GM12878 (cell line): ENCODE measurements at regions not wholly inside any gene's neighbourhood (a gene's known extent, or its start where the extent isn't known, plus 50 kb on each side); places are given as distances from the start of the nearest gene placed in this dataset.

Source experiments
- BMI1 ChIP-seq: fragments of 450-650 bp; IDR thresholded peaks from 2 replicates; pipeline ENCODE4 v1.6.1; 2016; ENCODE audit warnings: mild to moderate bottlenecking, moderate library complexity, borderline replicate concordance
- EGR1 ChIP-seq, 2 experiments: IDR thresholded peaks; 1 replicate in 1 of 2; 2 replicates in 1 of 2; pipeline ENCODE4 v1.6.1; 2011 to 2012; ENCODE audit warnings: low read depth in 2 of 2, low read length in 2 of 2, borderline replicate concordance in 1 of 2, mild to moderate bottlenecking in 1 of 2, moderate library complexity in 1 of 2
- EZH2 ChIP-seq: IDR thresholded peaks from 2 replicates; pipeline ENCODE4 v1.6.1; 2012; ENCODE audit warnings: low read depth, mild to moderate bottlenecking, control low read depth, inconsistent platforms, low read length, borderline replicate concordance; ENCODE audit not compliant: control insufficient read depth
- NFYB ChIP-seq: IDR thresholded peaks from 2 replicates; pipeline ENCODE4 v1.6.1; 2011; ENCODE audit warnings: low read depth, mild to moderate bottlenecking, low read length, improper control_type of control experiment, moderate library complexity; ENCODE audit not compliant: insufficient read depth
- PAX5 ChIP-seq: IDR thresholded peaks from 2 replicates; pipeline ENCODE4 v1.6.1; 2011; ENCODE audit warnings: low read depth, low read length, borderline replicate concordance
- POLR2AphosphoS5 ChIP-seq: IDR thresholded peaks from 2 replicates; pipeline ENCODE4 v1.6.1; 2011; ENCODE audit warnings: mild to moderate bottlenecking, low read length, inconsistent platforms
- SMAD1 ChIP-seq: fragments of 450-650 bp; IDR thresholded peaks from 2 replicates; pipeline ENCODE4 v1.6.1; 2018; ENCODE audit warnings: mild to moderate bottlenecking, low read depth; ENCODE audit not compliant: partially characterized antibody
- SMC3 ChIP-seq: IDR thresholded peaks from 2 replicates; pipeline ENCODE4 v1.6.1; 2011; ENCODE audit warnings: low read length, improper control_type of control experiment, borderline replicate concordance
- SP1 ChIP-seq: IDR thresholded peaks from one replicate; pipeline ENCODE4 v1.6.1; 2011; ENCODE audit warnings: low read depth, low read length
- STAT3 ChIP-seq: IDR thresholded peaks from 2 replicates; pipeline ENCODE4 v1.6.1; 2011; ENCODE audit warnings: low read depth, low read length, improper control_type of control experiment
- TAF1 ChIP-seq: IDR thresholded peaks from 2 replicates; pipeline ENCODE4 v1.6.1; 2011; ENCODE audit warnings: mild to moderate bottlenecking, low read depth, low read length, borderline replicate concordance
- TCF12 ChIP-seq: IDR thresholded peaks from 2 replicates; pipeline ENCODE4 v1.6.1; 2011; ENCODE audit warnings: low read depth, mild to moderate bottlenecking, low read length
- TF ChIP-seq, protein P1 (sequence below), 3 experiments: IDR thresholded peaks in 2 of 3; conservative IDR thresholded peaks in 1 of 3; 2 replicates each; pipeline ENCODE4 v1.5.1; 2011; ENCODE audit warnings: low read depth in 3 of 3, low read length in 3 of 3, mild to moderate bottlenecking in 3 of 3, control low read depth in 2 of 3, moderate library complexity in 2 of 3, inconsistent platforms in 1 of 3, mixed read lengths in 1 of 3; ENCODE audit not compliant: control insufficient read depth in 2 of 3, insufficient read depth in 1 of 3; ENCODE audit errors: extremely low read depth in 1 of 3

DNA sequence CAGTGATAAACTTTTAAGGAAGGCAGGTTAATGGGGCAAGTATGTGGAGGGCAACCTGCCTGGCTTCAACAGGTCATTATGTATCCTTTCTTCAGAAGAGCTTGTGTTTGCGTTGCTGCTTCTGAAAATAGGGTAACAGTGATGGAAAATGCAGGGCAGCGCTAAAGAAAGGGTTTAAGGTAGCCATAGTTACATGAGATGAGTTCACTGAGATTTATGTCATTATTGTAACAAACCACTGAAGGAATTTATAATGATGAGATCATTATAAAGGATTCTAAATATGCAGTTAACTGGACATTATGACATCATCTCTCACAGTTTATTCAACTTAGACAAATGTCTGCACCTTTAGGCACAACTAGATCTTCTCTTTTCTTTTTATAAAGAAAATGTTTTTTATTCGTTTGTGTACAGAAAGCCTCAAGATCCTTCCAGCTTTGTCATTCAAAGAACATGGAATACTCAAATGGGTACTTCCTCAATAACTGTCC lies 291.6 kb upstream of the SMARCA2 start:
- TF ChIP-seq STAT3 (no peak), SMC3 (no peak), BMI1 (no peak), SP1 (no peak), POLR2AphosphoS5 (no peak), EZH2 (no peak), NFYB (no peak), PAX5 (no peak), SMAD1 (no peak), TCF12 (no peak), EGR1 (IDR thresholded peaks at IDR 0.05; ENCODE audit: borderline replicate concordance in 1 of 2, low read depth in 2 of 2, low read length in 2 of 2) (no peak), TAF1 (no peak)
- TF ChIP-seq, protein P1, sequence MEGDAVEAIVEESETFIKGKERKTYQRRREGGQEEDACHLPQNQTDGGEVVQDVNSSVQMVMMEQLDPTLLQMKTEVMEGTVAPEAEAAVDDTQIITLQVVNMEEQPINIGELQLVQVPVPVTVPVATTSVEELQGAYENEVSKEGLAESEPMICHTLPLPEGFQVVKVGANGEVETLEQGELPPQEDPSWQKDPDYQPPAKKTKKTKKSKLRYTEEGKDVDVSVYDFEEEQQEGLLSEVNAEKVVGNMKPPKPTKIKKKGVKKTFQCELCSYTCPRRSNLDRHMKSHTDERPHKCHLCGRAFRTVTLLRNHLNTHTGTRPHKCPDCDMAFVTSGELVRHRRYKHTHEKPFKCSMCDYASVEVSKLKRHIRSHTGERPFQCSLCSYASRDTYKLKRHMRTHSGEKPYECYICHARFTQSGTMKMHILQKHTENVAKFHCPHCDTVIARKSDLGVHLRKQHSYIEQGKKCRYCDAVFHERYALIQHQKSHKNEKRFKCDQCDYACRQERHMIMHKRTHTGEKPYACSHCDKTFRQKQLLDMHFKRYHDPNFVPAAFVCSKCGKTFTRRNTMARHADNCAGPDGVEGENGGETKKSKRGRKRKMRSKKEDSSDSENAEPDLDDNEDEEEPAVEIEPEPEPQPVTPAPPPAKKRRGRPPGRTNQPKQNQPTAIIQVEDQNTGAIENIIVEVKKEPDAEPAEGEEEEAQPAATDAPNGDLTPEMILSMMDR (IDR thresholded peaks at IDR 0.05 in 2 of 3, conservative IDR thresholded peaks at IDR 0.05 in 1 of 3; ENCODE audit: control insufficient read depth in 2 of 3, extremely low read depth in 1 of 3, insufficient read depth in 1 of 3, low read depth in 3 of 3, low read length in 3 of 3) = no peak
